A673 (cell line): ENCODE measurements at regions not wholly inside any gene's neighbourhood (a gene's known extent, or its start where the extent isn't known, plus 50 kb on each side); places are given as distances from the start of the nearest gene placed in this dataset.

Experiments
- BruUV-seq: library from RNA; stranded (reverse); fragments of 400-500 nt; replicated peaks from 2 replicates; lab custom pipeline; 2021; lab: Mats Ljungman, UMichigan
- CTCF ChIA-PET: fragments of 300-600 bp; sonication (Branson Sonifier 250); formaldehyde crosslinking; loops from one replicate; lab custom pipeline; 2022; ENCODE audit warnings: antibody characterized with exemption; lab: Charles Lee
- POLR2A ChIA-PET: fragments of 300-600 bp; sonication (Branson Sonifier 250); formaldehyde crosslinking; loops from one replicate; lab custom pipeline; 2022; ENCODE audit warnings: antibody characterized with exemption; ENCODE audit not compliant: low non-redundant PET; lab: Charles Lee
- DNase-seq: peaks from one replicate; pipeline ENCODE4 v3.0.0-alpha.2; 2015; ENCODE audit warnings: low spot score
- H3K27ac ChIP-seq: fragments of 200-600 bp; sonication (generic); 2 replicates; pipeline ENCODE4 v1.5.1; 2016; ENCODE audit warnings: mixed run types, low read depth, mild to moderate bottlenecking, mixed read lengths, antibody characterized with exemption, low read length; ENCODE audit not compliant: poor library complexity, severe bottlenecking
- H3K27me3 ChIP-seq: fragments of 200-600 bp; sonication (generic); replicated peaks from 2 replicates; pipeline ENCODE4 v1.6.1; 2017; ENCODE audit warnings: mixed run types, low read depth, mild to moderate bottlenecking, mixed read lengths, antibody characterized with exemption, low read length; ENCODE audit not compliant: insufficient read depth, poor library complexity
- H3K36me3 ChIP-seq: fragments of 200-600 bp; sonication (generic); 2 replicates; pipeline ENCODE4 v1.6.1; 2016; ENCODE audit warnings: mixed run types, mild to moderate bottlenecking, mixed read lengths, antibody characterized with exemption, low read length; ENCODE audit not compliant: insufficient read depth, poor library complexity, severe bottlenecking
- H3K4me1 ChIP-seq: fragments of 200-600 bp; sonication (generic); 2 replicates; pipeline ENCODE4 v1.6.1; 2017; ENCODE audit warnings: mixed run types, mild to moderate bottlenecking, mixed read lengths, antibody characterized with exemption, low read length; ENCODE audit not compliant: insufficient read depth, poor library complexity, severe bottlenecking
- H3K4me3 ChIP-seq: fragments of 200-600 bp; sonication (generic); 2 replicates; pipeline ENCODE4 v1.5.1; 2016; ENCODE audit warnings: low read depth, mixed run types, mild to moderate bottlenecking, mixed read lengths, low read length; ENCODE audit not compliant: poor library complexity, severe bottlenecking
- H3K9me3 ChIP-seq: fragments of 200-600 bp; sonication (generic); 2 replicates; pipeline ENCODE4 v1.6.1; 2016; ENCODE audit warnings: mixed run types, low read depth, mild to moderate bottlenecking, mixed read lengths, antibody characterized with exemption, low read length; ENCODE audit not compliant: poor library complexity, severe bottlenecking
- CTCF ChIP-seq: fragments of 300-800, 200-600 bp; sonication (generic); conservative IDR thresholded peaks from 2 replicates; pipeline ENCODE4 v1.5.1; 2017; ENCODE audit warnings: low read depth, mild to moderate bottlenecking, antibody characterized with exemption, low read length, moderate library complexity, mixed read lengths
- EZH2 ChIP-seq: fragments of 200-600 bp; sonication (generic); IDR thresholded peaks from 2 replicates; pipeline ENCODE4 v1.6.1; 2017; ENCODE audit warnings: borderline replicate concordance, low read depth, mild to moderate bottlenecking, mixed read lengths, antibody characterized with exemption, low read length; ENCODE audit not compliant: poor library complexity, severe bottlenecking
- intact Hi-C: fragments of 100-400 bp; cut with micrococcal nuclease; formaldehyde crosslinking; loops from one replicate; pipeline ENCODE4 v1.10.0; 2022; ENCODE audit not compliant: unreplicated experiment

GRCh38 chr22:47411006-47411405 lies 648.6 kb downstream of the TBC1D22A start:
- DNase-seq, result no peak
- no peak overlapping the region for H3K27ac ChIP-seq
- TF ChIP-seq CTCF (no peak), EZH2 (no peak)
- no peaks in the 10 kb centered on the region for H3K36me3 ChIP-seq
- H3K9me3 ChIP-seq, result no peaks in the 10 kb centered on the region
- BruUV-seq, result no TSS peak
- H3K4me1 ChIP-seq, result no peaks in the 10 kb centered on the region
- ChIA-PET POLR2A (no interaction called here), CTCF (no interaction called here)
- peaks cover 46% of the 10 kb centered on the region for H3K27me3 ChIP-seq
- H3K4me3 ChIP-seq, result no peak overlapping the region
- intact Hi-C loops, result no loop called here

GRCh38 chr22:47409539-47410275 lies 647.3 kb downstream of the TBC1D22A start:
- Histone ChIP-seq H3K4me1 (no peaks in the 10 kb centered on the region), H3K4me3 (no peak overlapping the region), H3K9me3 (no peaks in the 10 kb centered on the region), H3K27ac (no peak overlapping the region), H3K27me3 (peaks cover 46% of the 10 kb centered on the region), H3K36me3 (no peaks in the 10 kb centered on the region)
- POLR2A ChIA-PET, result no interaction called here
- CTCF ChIA-PET, result no interaction called here
- DNase-seq, result no peak
- intact Hi-C loops, result no loop called here
- no TSS peak for BruUV-seq
- TF ChIP-seq EZH2 (no peak), CTCF (no peak)

- no peak for TF ChIP-seq CTCF
- TF ChIP-seq EZH2, result no peak
- DNase-seq, result no peak
- H3K4me3 ChIP-seq, result no peak overlapping the region
- peaks cover 41% of the 10 kb centered on the region for H3K27me3 ChIP-seq
- POLR2A ChIA-PET, result no interaction called here
- no peaks in the 10 kb centered on the region for H3K4me1 ChIP-seq
- intact Hi-C loops, result no loop called here
- CTCF ChIA-PET, result no interaction called here
- BruUV-seq, result no TSS peak
- no peaks in the 10 kb centered on the region for H3K36me3 ChIP-seq
- H3K9me3 ChIP-seq, result no peaks in the 10 kb centered on the region
- H3K27ac ChIP-seq, result no peak overlapping the region
Observed at GRCh38 chr22:47408409-47408808, 646.0 kb downstream of the TBC1D22A start.
